H1 (cell line): ENCODE measurements at regions not wholly inside any gene's neighbourhood (a gene's known extent, or its start where the extent isn't known, plus 50 kb on each side); places are given as distances from the start of the nearest gene placed in this dataset.

Experiments used
- CTCF ChIA-PET: fragments of 300-600 bp; sonication (Branson Sonifier 250); formaldehyde crosslinking; loops from one replicate; lab custom pipeline; 2021; ENCODE audit not compliant: partially characterized antibody; lab: Charles Lee
- POLR2A ChIA-PET: fragments of 300-600 bp; sonication (Branson Sonifier 250); formaldehyde crosslinking; loops from one replicate; lab custom pipeline; 2021; ENCODE audit warnings: inconsistent platforms; ENCODE audit not compliant: partially characterized antibody; lab: Charles Lee
- DNase-seq, 2 experiments: peaks; one replicate each; pipeline versions ENCODE4 v3.0.0 to v3.0.0-alpha.2; 2010 to 2022; ENCODE audit warnings: low spot score in 2 of 2, low read depth in 1 of 2, mixed read lengths in 1 of 2
- FAIRE-seq: peaks from 2 replicates; lab custom pipeline; 2011; peaks lifted over from hg19 to GRCh38; lab: Jason Lieb, UNC
- H2AFZ ChIP-seq: 2 replicates; pipeline ENCODE4 v1.8.1; 2012; ENCODE audit warnings: low read length, inconsistent platforms
- H2AK5ac ChIP-seq: 2 replicates; pipeline ENCODE4 v1.6.1; 2013; ENCODE audit warnings: low read depth, low read length
- H2BK120ac ChIP-seq: replicated peaks from 2 replicates; pipeline ENCODE3; 2013; ENCODE audit warnings: low read depth, low read length, inconsistent platforms
- H2BK12ac ChIP-seq: 2 replicates; pipeline ENCODE4 v1.6.1; 2013; ENCODE audit warnings: low read depth, low read length
- H2BK15ac ChIP-seq: 2 replicates; pipeline ENCODE4 v1.6.1; 2013; ENCODE audit warnings: low read length
- H2BK20ac ChIP-seq: 2 replicates; pipeline ENCODE4 v1.6.1; 2013; ENCODE audit warnings: low read length
- H2BK5ac ChIP-seq: 2 replicates; pipeline ENCODE4 v1.6.1; 2013; ENCODE audit warnings: low read depth, low read length
- H3K14ac ChIP-seq: 2 replicates; pipeline ENCODE4 v1.6.1; 2013; ENCODE audit warnings: inconsistent platforms; ENCODE audit not compliant: insufficient read length
- H3K18ac ChIP-seq: 2 replicates; pipeline ENCODE4 v1.6.1; 2013; ENCODE audit warnings: low read length; ENCODE audit errors: extremely low read depth
- H3K23ac ChIP-seq: 2 replicates; pipeline ENCODE4 v1.6.1; 2013; ENCODE audit warnings: inconsistent platforms; ENCODE audit not compliant: insufficient read length
- H3K23me2 ChIP-seq: 2 replicates; pipeline ENCODE4 v1.6.1; 2013; ENCODE audit warnings: low read depth, low read length
- H3K27ac ChIP-seq: 2 replicates; pipeline ENCODE4 v1.6.1; 2011; ENCODE audit warnings: low read depth, low read length, inconsistent platforms
- H3K27me3 ChIP-seq, 4 experiments: replicated peaks in 1 of 4; 1 replicate in 1 of 4; 2 replicates in 3 of 4; pipeline versions ENCODE4 v1.6.1 to v1.8.1; 2011 to 2013; ENCODE audit warnings: low read length in 3 of 4, mild to moderate bottlenecking in 3 of 4, inconsistent platforms in 2 of 4, mixed read lengths in 2 of 4, moderate library complexity in 1 of 4; ENCODE audit not compliant: control insufficient read depth in 3 of 4, insufficient read depth in 3 of 4; ENCODE audit errors: extremely low read depth in 1 of 4
- H3K36me3 ChIP-seq, 4 experiments: 2 replicates each; pipeline versions ENCODE4 v1.6.1 to v1.8.1; 2011 to 2013; ENCODE audit warnings: mild to moderate bottlenecking in 4 of 4, low read length in 3 of 4, moderate library complexity in 2 of 4, control low read depth in 1 of 4, inconsistent platforms in 1 of 4; ENCODE audit not compliant: insufficient read depth in 4 of 4, control insufficient read depth in 2 of 4
- H3K4ac ChIP-seq: replicated peaks from 2 replicates; pipeline ENCODE3; 2013; ENCODE audit warnings: low read length, low read depth, mixed read lengths, inconsistent platforms; ENCODE audit not compliant: insufficient read length
- H3K4me1 ChIP-seq, 4 experiments: replicated peaks in 1 of 4; 1 replicate in 1 of 4; 2 replicates in 3 of 4; pipeline versions ENCODE4 v1.6.1 to v1.8.1; 2011 to 2013; ENCODE audit warnings: low read length in 3 of 4, inconsistent platforms in 2 of 4, mixed read lengths in 1 of 4; ENCODE audit not compliant: insufficient read depth in 4 of 4, control insufficient read depth in 3 of 4
- H3K4me2 ChIP-seq, 2 experiments: 2 replicates each; pipeline versions ENCODE4 v1.6.1 to v1.8.1; 2011 to 2013; ENCODE audit warnings: low read depth in 2 of 2, low read length in 2 of 2, control low read depth in 1 of 2, inconsistent platforms in 1 of 2, mild to moderate bottlenecking in 1 of 2; ENCODE audit not compliant: insufficient read depth in 1 of 2
- H3K4me3 ChIP-seq, 4 experiments: fragments of 200-600, 300-600 bp in 1 of 4; sonication (generic), shearing (Covaris generic), sonication (Bioruptor Twin) in 1 of 4; 2 replicates each; pipeline versions ENCODE4 v1.5.1 to v1.8.1; 2011 to 2016; ENCODE audit warnings: low read length in 4 of 4, low read depth in 3 of 4, control low read depth in 2 of 4, inconsistent platforms in 2 of 4, mild to moderate bottlenecking in 2 of 4, mixed read lengths in 1 of 4, moderate library complexity in 1 of 4; ENCODE audit not compliant: insufficient read depth in 2 of 4; ENCODE audit errors: extremely low read depth in 1 of 4
- H3K56ac ChIP-seq: replicated peaks from 2 replicates; pipeline ENCODE3; 2013; ENCODE audit warnings: low read depth, mild to moderate bottlenecking, mixed read lengths, low read length, inconsistent platforms; ENCODE audit not compliant: insufficient read length
- H3K79me1 ChIP-seq: 2 replicates; pipeline ENCODE4 v1.6.1; 2013; ENCODE audit warnings: low read depth, low read length, control low read depth
- H3K79me2 ChIP-seq, 2 experiments: 2 replicates each; pipeline versions ENCODE4 v1.6.1 to v1.8.1; 2012 to 2013; ENCODE audit warnings: low read length in 2 of 2, mild to moderate bottlenecking in 2 of 2, inconsistent platforms in 1 of 2; ENCODE audit not compliant: insufficient read depth in 2 of 2, control insufficient read depth in 1 of 2
- H3K9ac ChIP-seq, 4 experiments: replicated peaks in 1 of 4; 1 replicate in 1 of 4; 2 replicates in 3 of 4; pipeline versions ENCODE4 v1.6.1 to v1.8.1; 2011 to 2013; ENCODE audit warnings: low read depth in 3 of 4, low read length in 3 of 4, control low read depth in 2 of 4, mild to moderate bottlenecking in 2 of 4, moderate library complexity in 2 of 4, inconsistent platforms in 1 of 4; ENCODE audit errors: extremely low read depth in 1 of 4
- H3K9me3 ChIP-seq, 2 experiments: 2 replicates each; pipeline versions ENCODE4 v1.6.1 to v1.8.1; 2012 to 2013; ENCODE audit warnings: mild to moderate bottlenecking in 2 of 2, moderate library complexity in 2 of 2, control low read depth in 1 of 2, inconsistent platforms in 1 of 2, low read depth in 1 of 2, low read length in 1 of 2, mixed read lengths in 1 of 2; ENCODE audit not compliant: insufficient read depth in 2 of 2
- H4K20me1 ChIP-seq, 2 experiments: replicated peaks in 1 of 2; 2 replicates each; pipeline versions ENCODE3 to v1.8.1; 2011 to 2013; ENCODE audit warnings: inconsistent platforms in 2 of 2, low read length in 2 of 2, mild to moderate bottlenecking in 1 of 2; ENCODE audit not compliant: insufficient read depth in 2 of 2, control insufficient read depth in 1 of 2
- H4K5ac ChIP-seq: 2 replicates; pipeline ENCODE4 v1.6.1; 2013; ENCODE audit warnings: low read length, low read depth, mixed read lengths, inconsistent platforms; ENCODE audit not compliant: insufficient read length
- H4K8ac ChIP-seq: 2 replicates; pipeline ENCODE4 v1.8.0; 2013; ENCODE audit warnings: mild to moderate bottlenecking, moderate library complexity, low read length, inconsistent platforms; ENCODE audit not compliant: insufficient read depth; ENCODE audit errors: extremely low read depth
- H4K91ac ChIP-seq: replicated peaks from 2 replicates; pipeline ENCODE3; 2013; ENCODE audit warnings: low read length, mixed read lengths, inconsistent platforms; ENCODE audit not compliant: insufficient read length
- ATF3 ChIP-seq: IDR thresholded peaks from 2 replicates; pipeline ENCODE4 v1.6.1; 2011; ENCODE audit warnings: low read depth, mild to moderate bottlenecking, low read length; ENCODE audit not compliant: insufficient read depth
- CTBP2 ChIP-seq: IDR thresholded peaks from 2 replicates; pipeline ENCODE4 v1.7.0; 2011; ENCODE audit warnings: borderline replicate concordance, mild to moderate bottlenecking, moderate library complexity, mixed read lengths, low read length; ENCODE audit not compliant: insufficient read depth, insufficient read length
- CTCF ChIP-seq, 3 experiments: IDR thresholded peaks; 1 replicate in 2 of 3; 2 replicates in 1 of 3; pipeline versions ENCODE4 v1.5.1 to v1.6.1; 2011; ENCODE audit warnings: low read length in 3 of 3, mild to moderate bottlenecking in 3 of 3, inconsistent platforms in 2 of 3, low read depth in 1 of 3, moderate library complexity in 1 of 3; ENCODE audit not compliant: insufficient read depth in 1 of 3; ENCODE audit errors: control extremely low read depth in 1 of 3
- JUND ChIP-seq: IDR thresholded peaks from 2 replicates; pipeline ENCODE4 v1.6.1; 2011; ENCODE audit warnings: mild to moderate bottlenecking, improper control_type of control experiment, low read length
- POLR2A ChIP-seq, 2 experiments: IDR thresholded peaks; 1 replicate in 1 of 2; 2 replicates in 1 of 2; pipeline ENCODE4 v1.6.1; 2011; ENCODE audit warnings: low read depth in 2 of 2, low read length in 2 of 2, mild to moderate bottlenecking in 2 of 2; ENCODE audit errors: control extremely low read depth in 1 of 2
- RBBP5 ChIP-seq: IDR thresholded peaks from 2 replicates; pipeline ENCODE4 v1.7.1; 2012; ENCODE audit warnings: low read depth, mild to moderate bottlenecking, inconsistent platforms, low read length, moderate library complexity, borderline replicate concordance
- RFX5 ChIP-seq: IDR thresholded peaks from 2 replicates; pipeline ENCODE4 v1.6.1; 2011; ENCODE audit warnings: low read depth, low read length, improper control_type of control experiment, borderline replicate concordance
- SAP30 ChIP-seq: fragments of 300-600 bp; sonication (generic); IDR thresholded peaks from 2 replicates; pipeline ENCODE4 v1.7.1; 2012; ENCODE audit warnings: low read length, moderate library complexity, mild to moderate bottlenecking, inconsistent platforms; ENCODE audit not compliant: insufficient read depth, insufficient replicate concordance
- SP2 ChIP-seq: IDR thresholded peaks from 2 replicates; pipeline ENCODE4 v1.6.1; 2012; ENCODE audit warnings: mild to moderate bottlenecking, low read length, inconsistent platforms
- SP4 ChIP-seq: IDR thresholded peaks from 2 replicates; pipeline ENCODE4 v1.6.1; 2012; ENCODE audit warnings: low read length, inconsistent platforms
- TAF7 ChIP-seq: optimal IDR thresholded peaks from 2 replicates; pipeline ENCODE3; 2011; ENCODE audit warnings: low read depth, mild to moderate bottlenecking, inconsistent platforms, low read length, moderate library complexity, borderline replicate concordance
- TCF12 ChIP-seq: IDR thresholded peaks from 2 replicates; pipeline ENCODE4 v1.6.1; 2011; ENCODE audit warnings: low read depth, mild to moderate bottlenecking, low read length
- WGBS, 2 experiments: shearing (Covaris generic) in 1 of 2; methylation state at CpG; one replicate each; pipeline versions ENCODE4 v1.1.6 to v1.1.7; 2013 to 2015; ENCODE audit warnings: low lambda C conversion rate in 2 of 2, mixed read lengths in 2 of 2, inconsistent platforms in 1 of 2, low coverage in 1 of 2, missing lambda C conversion rate in 1 of 2; ENCODE audit not compliant: insufficient replicate concordance in 2 of 2, insufficient coverage in 1 of 2, insufficient read length in 1 of 2; ENCODE audit errors: extremely low coverage in 1 of 2, missing lambda C conversion rate in 1 of 2; 5-methylcytosine and 5-hydroxymethylcytosine counted together

GRCh38 chr4:79685542-79685941 is 277.5 kb upstream of the GK2 start:
- peaks cover 0 to 3% (median under 1%) of the 10 kb centered on the region in 4 experiments; a peak in 1 of 7 replicates for H3K4me1 ChIP-seq
- no peak overlapping the region for H2AFZ ChIP-seq
- H3K23me2 ChIP-seq: no peaks in the 10 kb centered on the region
- H4K91ac ChIP-seq: no peak overlapping the region
- no peak overlapping the region for H3K14ac ChIP-seq
- TF ChIP-seq CTBP2: no peak
- no peak for TF ChIP-seq ATF3
- TF ChIP-seq TAF7: no peak
- TF ChIP-seq RFX5: no peak
- TF ChIP-seq SP2: no peak
- TF ChIP-seq SP4: no peak
- no peak for TF ChIP-seq TCF12
- no peak for TF ChIP-seq JUND
- TF ChIP-seq RBBP5: no peak
- no peak for TF ChIP-seq CTCF (IDR thresholded peaks at IDR 0.05; ENCODE audit: control extremely low read depth in 1 of 3, insufficient read depth in 1 of 3, low read depth in 1 of 3, low read length in 3 of 3)
- TF ChIP-seq POLR2A (IDR thresholded peaks at IDR 0.05; ENCODE audit: control extremely low read depth in 1 of 2, low read depth in 2 of 2, low read length in 2 of 2): no peak
- no peak for TF ChIP-seq SAP30
- H2BK12ac ChIP-seq: no peak overlapping the region
- H3K27me3 ChIP-seq: no peaks in the 10 kb centered on the region
- no peak overlapping the region for H3K4me3 ChIP-seq
- no peaks in the 10 kb centered on the region for H4K20me1 ChIP-seq
- H2BK5ac ChIP-seq: no peak overlapping the region
- no peak overlapping the region for H3K9ac ChIP-seq
- no peak overlapping the region for H2BK20ac ChIP-seq
- H3K79me1 ChIP-seq: no peaks in the 10 kb centered on the region
- POLR2A ChIA-PET: no interaction called here
- H2BK120ac ChIP-seq: no peak overlapping the region
- no peak overlapping the region for H3K27ac ChIP-seq
- H4K8ac ChIP-seq: no peak overlapping the region
- no peak overlapping the region for H3K4ac ChIP-seq
- H4K5ac ChIP-seq: no peak overlapping the region
- DNase-seq (no peak), FAIRE-seq (no peak)
- whole genome bisulfite sequencing, 2 experiments: 85% methylated on average over 2 of the region's 2 CpGs; no CpG with 5 or more reads in 1 of the 2 experiments
- no peak overlapping the region for H3K4me2 ChIP-seq
- no peak overlapping the region for H3K23ac ChIP-seq
- no peak overlapping the region for H2BK15ac ChIP-seq
- H2AK5ac ChIP-seq: no peak overlapping the region
- no peaks in the 10 kb centered on the region for H3K36me3 ChIP-seq
- H3K18ac ChIP-seq: no peak overlapping the region
- CTCF ChIA-PET: no interaction called here
- H3K79me2 ChIP-seq: no peaks in the 10 kb centered on the region
- no peak overlapping the region for H3K56ac ChIP-seq
- H3K9me3 ChIP-seq: no peaks in the 10 kb centered on the region
